ENCODE measurements at regions not wholly inside any gene's neighbourhood (a gene's known extent, or its start where the extent isn't known, plus 50 kb on each side); places are given as distances from the start of the nearest gene placed in this dataset.

GRCh38 chr12:60119327-60119726 is 523.5 kb downstream of the SLC16A7 start:
- no peak for TF ChIP-seq CTCF (IDR thresholded peaks at IDR 0.05; ENCODE audit: insufficient read depth, low read length)
- TF ChIP-seq POLR2AphosphoS5 (IDR thresholded peaks at IDR 0.05; ENCODE audit: low read depth) = no peak
- TF ChIP-seq SPI1 (IDR thresholded peaks at IDR 0.05; ENCODE audit: borderline replicate concordance, low read depth) = no peak
